Psoas muscle (tissue), 7 donors: ENCODE measurements at regions not wholly inside any gene's neighbourhood (a gene's known extent, or its start where the extent isn't known, plus 50 kb on each side); places are given as distances from the start of the nearest gene placed in this dataset.

Experiments used
- ATAC-seq, 4 donors: fragments of 200-7000 bp; cut with Tn5 transposase; one replicate each; pipeline ENCODE4 v1.9.1; 2020; ENCODE audit warnings: moderate library complexity in 3 of 4, mild to moderate bottlenecking in 2 of 4
- DNase-seq, 2 donors: peaks; one replicate each; pipeline ENCODE4 v3.0.0-alpha.2; 2020
- H3K27ac ChIP-seq: fragments of 200-600 bp; one replicate; pipeline ENCODE4 v1.8.0; 2022
- H3K27me3 ChIP-seq, 3 donors: fragments of 200-600 bp in 1 of 3; one replicate each; pipeline versions ENCODE4 v1.6.1 to v1.8.0; 2013 to 2022; ENCODE audit warnings: low read length in 2 of 3, mild to moderate bottlenecking in 2 of 3, moderate library complexity in 1 of 3; ENCODE audit not compliant: insufficient read depth in 3 of 3
- H3K36me3 ChIP-seq, 2 donors: fragments of 200-600 bp in 1 of 2; one replicate each; pipeline versions ENCODE4 v1.6.1 to v1.8.0; 2013 to 2022; ENCODE audit warnings: low read depth in 1 of 2, mild to moderate bottlenecking in 1 of 2, moderate library complexity in 1 of 2; ENCODE audit not compliant: insufficient read depth in 1 of 2
- H3K4me1 ChIP-seq: fragments of 200-600 bp; one replicate; pipeline ENCODE4 v1.8.0; 2022
- H3K4me3 ChIP-seq: fragments of 200-600 bp; one replicate; pipeline ENCODE4 v1.8.0; 2022; ENCODE audit warnings: mild to moderate bottlenecking
- H3K9me3 ChIP-seq: fragments of 200-600 bp; one replicate; pipeline ENCODE4 v1.8.0; 2022
- WGBS, 3 donors: extraction: QIAGEN DNeasy Blood & Tissue Kit; methylation state at CpG; one replicate each; pipeline versions ENCODE4 v1.1.6 to v1.1.7; 2013; 5-methylcytosine and 5-hydroxymethylcytosine counted together
- intact Hi-C, 2 donors: fragments of 100-400 bp; cut with DNase I; formaldehyde crosslinking; loops; one replicate each; pipeline versions ENCODE4 v1.11.0 to v1.14.2; 2022
- TF ChIP-seq, protein P1 (sequence below): fragments of 200-600 bp; IDR thresholded peaks from one replicate; pipeline ENCODE4 v1.8.0; 2022; ENCODE audit warnings: antibody characterized with exemption
- donor health status: healthy with polysubstance abuse.
- donor health status: DM: no; HTN: no; CAD: no; lungs with moderate emphysema.
- donor health status: Bipolar disorder and iron deficiency.
- donor health status: healthy.
- donor health status: DM: yes; HTN: yes; CAD: no.
- donor health status: DM: no; HTN: no; CAD: no.
- donor health status: DM: yes; HTN: yes; CAD: no.

GRCh38 chr20:56868746-56869145, 239.6 kb downstream of the TFAP2C start:
- no peak overlapping the region for H3K4me3 ChIP-seq
- no peaks in the 10 kb centered on the region for H3K36me3 ChIP-seq
- no peaks in the 10 kb centered on the region for H3K9me3 ChIP-seq
- ATAC-seq (no peak), DNase-seq (no peak)
- intact Hi-C loops: no loop called here
- no peak overlapping the region for H3K27ac ChIP-seq
- H3K27me3 ChIP-seq: peaks cover 0 to 2% (median 0%) of the 10 kb centered on the region in 3 donors
- WGBS, 3 donors: 34 to 40% (median 36%) methylated on average over 4 of the region's 4 CpGs
- H3K4me1 ChIP-seq: no peaks in the 10 kb centered on the region
- TF ChIP-seq, protein P1, sequence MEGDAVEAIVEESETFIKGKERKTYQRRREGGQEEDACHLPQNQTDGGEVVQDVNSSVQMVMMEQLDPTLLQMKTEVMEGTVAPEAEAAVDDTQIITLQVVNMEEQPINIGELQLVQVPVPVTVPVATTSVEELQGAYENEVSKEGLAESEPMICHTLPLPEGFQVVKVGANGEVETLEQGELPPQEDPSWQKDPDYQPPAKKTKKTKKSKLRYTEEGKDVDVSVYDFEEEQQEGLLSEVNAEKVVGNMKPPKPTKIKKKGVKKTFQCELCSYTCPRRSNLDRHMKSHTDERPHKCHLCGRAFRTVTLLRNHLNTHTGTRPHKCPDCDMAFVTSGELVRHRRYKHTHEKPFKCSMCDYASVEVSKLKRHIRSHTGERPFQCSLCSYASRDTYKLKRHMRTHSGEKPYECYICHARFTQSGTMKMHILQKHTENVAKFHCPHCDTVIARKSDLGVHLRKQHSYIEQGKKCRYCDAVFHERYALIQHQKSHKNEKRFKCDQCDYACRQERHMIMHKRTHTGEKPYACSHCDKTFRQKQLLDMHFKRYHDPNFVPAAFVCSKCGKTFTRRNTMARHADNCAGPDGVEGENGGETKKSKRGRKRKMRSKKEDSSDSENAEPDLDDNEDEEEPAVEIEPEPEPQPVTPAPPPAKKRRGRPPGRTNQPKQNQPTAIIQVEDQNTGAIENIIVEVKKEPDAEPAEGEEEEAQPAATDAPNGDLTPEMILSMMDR: no peak

- ATAC-seq (no peak), DNase-seq (no peak)
- peaks cover 0 to 2% (median 0%) of the 10 kb centered on the region in 3 donors for H3K27me3 ChIP-seq
- no peak overlapping the region for H3K27ac ChIP-seq
- WGBS, 3 donors: 87 to 91% (median 89%) methylated on average over 5 of the region's 5 CpGs
- no peak overlapping the region for H3K4me3 ChIP-seq
- no peaks in the 10 kb centered on the region for H3K9me3 ChIP-seq
- intact Hi-C loops: loop anchor here in 1 of 2 donors (10.0 kb wide), 1 partner anchor 65 kb away; no protein-coding TSS in a partner anchor
- H3K4me1 ChIP-seq: no peaks in the 10 kb centered on the region
- TF ChIP-seq, protein P1: no peak
- H3K36me3 ChIP-seq: no peaks in the 10 kb centered on the region
Observed at GRCh38 chr20:56870271-56870670, 241.2 kb downstream of the TFAP2C start.

DNA sequence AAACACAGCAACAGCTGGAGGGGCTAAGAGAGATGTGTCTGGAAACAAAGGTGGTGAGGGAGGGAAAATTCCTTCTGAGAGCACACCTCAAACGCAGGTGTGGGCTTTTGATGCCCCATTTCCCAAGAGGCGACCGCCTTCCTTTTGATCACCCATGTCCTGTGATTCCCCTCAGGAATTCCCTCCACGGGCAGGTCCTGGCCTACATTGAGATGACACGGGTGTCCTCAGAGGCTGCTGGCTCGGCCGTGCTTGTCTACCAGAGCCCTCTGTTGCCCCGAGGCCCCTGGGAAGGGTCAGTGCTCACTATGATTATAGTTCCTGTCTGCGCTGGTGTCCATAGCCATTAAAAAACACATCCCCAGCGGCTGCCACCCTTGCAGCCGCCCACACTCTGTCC, 242.6 kb downstream of the TFAP2C start:
- Histone ChIP-seq H3K27ac (no peak overlapping the region), H3K4me1 (no peaks in the 10 kb centered on the region), H3K4me3 (no peak overlapping the region), H3K36me3 (no peaks in the 10 kb centered on the region), H3K9me3 (no peaks in the 10 kb centered on the region), H3K27me3 (peaks cover 0 to 2% (median 0%) of the 10 kb centered on the region in 3 donors)
- DNase-seq (no peak), ATAC-seq (no peak)
- WGBS, 3 donors: 46 to 56% (median 50%) methylated on average over 11 of the region's 11 CpGs
- intact Hi-C loops: loop anchor here in 1 of 2 donors (10.0 kb wide), 1 partner anchor 63 kb away; no protein-coding TSS in a partner anchor
- TF ChIP-seq, protein P1: no peak

DNA sequence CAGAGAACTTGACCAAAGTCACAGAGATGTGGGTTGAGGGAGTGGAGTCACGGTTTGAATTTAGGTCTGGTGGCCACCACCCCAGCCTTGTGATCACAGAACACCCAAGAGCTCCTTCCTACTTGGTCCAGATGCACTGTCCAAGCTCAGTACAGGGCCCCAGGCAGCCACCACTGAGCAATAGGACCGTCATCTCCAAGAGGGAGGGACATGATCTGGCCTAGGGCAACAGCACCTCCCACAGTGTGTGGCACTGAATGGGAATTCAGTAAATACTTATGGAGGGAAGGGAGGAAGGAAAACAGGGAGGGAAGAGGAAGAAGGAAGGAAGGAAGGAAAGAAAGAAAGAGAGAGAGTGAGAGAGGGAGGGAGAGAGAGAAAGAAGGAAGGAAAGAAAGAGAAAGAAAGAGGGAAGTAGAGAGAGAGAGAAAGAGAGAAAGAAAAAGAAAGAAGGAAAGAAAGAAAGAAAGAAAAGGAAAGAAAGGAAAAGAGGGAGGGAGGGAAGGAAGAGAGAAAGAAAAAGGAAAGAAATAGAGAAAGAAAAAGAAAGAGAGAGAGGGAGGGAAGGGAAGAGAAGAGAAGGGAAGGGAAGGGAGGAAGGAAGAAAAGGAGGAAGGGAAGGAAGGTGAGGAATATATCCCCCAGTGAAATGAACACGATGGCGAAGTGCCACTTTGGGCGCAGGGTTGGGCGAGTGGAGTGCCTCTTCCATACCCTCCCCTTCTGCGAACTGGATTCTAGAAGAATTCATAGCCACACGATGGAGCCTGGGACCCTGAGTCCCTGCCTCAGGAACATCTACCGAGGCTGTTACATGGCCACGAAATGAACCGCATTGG, 243.7 kb downstream of the TFAP2C start:
- TF ChIP-seq, protein P1: no peak
- Histone ChIP-seq H3K4me3 (no peak overlapping the region), H3K27me3 (peaks cover 0 to 2% (median 0%) of the 10 kb centered on the region in 3 donors), H3K9me3 (no peaks in the 10 kb centered on the region), H3K27ac (no peak overlapping the region), H3K4me1 (no peaks in the 10 kb centered on the region), H3K36me3 (no peaks in the 10 kb centered on the region)
- ATAC-seq (no peak), DNase-seq (no peak)
- WGBS, 3 donors: 78 to 80% (median 80%) methylated on average over 11 of the region's 11 CpGs
- intact Hi-C loops: loop anchor here in 1 of 2 donors (10.0 kb wide), 1 partner anchor 62 kb away; no protein-coding TSS in a partner anchor
